ENCODE measurements at regions not wholly inside any gene's neighbourhood (a gene's known extent, or its start where the extent isn't known, plus 50 kb on each side); places are given as distances from the start of the nearest gene placed in this dataset.

GRCh38 chr16:16865374-16865773 is 486.4 kb downstream of the NPIPA7 start:
- TF ChIP-seq CTCF (IDR thresholded peaks at IDR 0.05; ENCODE audit: low read depth, low read length, missing control alignments) = no peak
- no peak overlapping the region for H3K4me3 ChIP-seq (replicated peaks; ENCODE audit: low read depth, low read length)
- DNase-seq (ENCODE audit: extremely low read depth, low read depth) = no peak

- TF ChIP-seq CTCF (IDR thresholded peaks at IDR 0.05; ENCODE audit: low read depth, low read length, missing control alignments) = no peak
- no peak for DNase-seq (ENCODE audit: extremely low read depth, low read depth)
- H3K4me3 ChIP-seq (replicated peaks; ENCODE audit: low read depth, low read length) = no peak overlapping the region
These were observed 489.0 kb downstream of the NPIPA7 start for GRCh38 chr16:16867973-16868372.

GRCh38 chr16:16868727-16869126 is 489.8 kb downstream of the NPIPA7 start:
- no peak for TF ChIP-seq CTCF (IDR thresholded peaks at IDR 0.05; ENCODE audit: low read depth, low read length, missing control alignments)

GRCh38 chr16:16869746-16870145 is 490.8 kb downstream of the NPIPA7 start:
- H3K4me3 ChIP-seq (replicated peaks; ENCODE audit: low read depth, low read length) = no peak overlapping the region
- no peak for DNase-seq (ENCODE audit: extremely low read depth, low read depth)
- no peak for TF ChIP-seq CTCF (IDR thresholded peaks at IDR 0.05; ENCODE audit: low read depth, low read length, missing control alignments)

More at GRCh38 chr16:16868727-16869126, 489.8 kb downstream of the NPIPA7 start:
- H3K4me3 ChIP-seq (replicated peaks; ENCODE audit: low read depth, low read length) = no peak overlapping the region
- no peak for DNase-seq (ENCODE audit: extremely low read depth, low read depth)

GRCh38 chr16:16871196-16871595 is 492.3 kb downstream of the NPIPA7 start:
- DNase-seq (ENCODE audit: extremely low read depth, low read depth) = no peak
- TF ChIP-seq CTCF (IDR thresholded peaks at IDR 0.05; ENCODE audit: low read depth, low read length, missing control alignments) = no peak

GRCh38 chr16:16877061-16877460 is 498.1 kb downstream of the NPIPA7 start:
- no peak for TF ChIP-seq CTCF (IDR thresholded peaks at IDR 0.05; ENCODE audit: low read depth, low read length, missing control alignments)
- no peak for DNase-seq (ENCODE audit: extremely low read depth, low read depth)
- no peak overlapping the region for H3K4me3 ChIP-seq (replicated peaks; ENCODE audit: low read depth, low read length)

More at GRCh38 chr16:16871196-16871595, 492.3 kb downstream of the NPIPA7 start:
- no peak overlapping the region for H3K4me3 ChIP-seq (replicated peaks; ENCODE audit: low read depth, low read length)

GRCh38 chr16:16879567-16880251 is 500.8 kb downstream of the NPIPA7 start:
- no peak for TF ChIP-seq CTCF (IDR thresholded peaks at IDR 0.05; ENCODE audit: low read depth, low read length, missing control alignments)
- DNase-seq (ENCODE audit: extremely low read depth, low read depth) = no peak
- H3K4me3 ChIP-seq (replicated peaks; ENCODE audit: low read depth, low read length) = no peak overlapping the region
